Upper lobe of right lung (tissue), 1 donor: ENCODE measurements at regions not wholly inside any gene's neighbourhood (a gene's known extent, or its start where the extent isn't known, plus 50 kb on each side); places are given as distances from the start of the nearest gene placed in this dataset.
"Not testable (repeated sequence)": the region's sequence is repeated elsewhere in the genome, so short reads cannot be mapped to it uniquely, and the experiment has no call there.

ENCODE experiments used
- ATAC-seq: fragments of 200-7000 bp; cut with Tn5 transposase; one replicate; pipeline ENCODE4 v1.9.1; 2020; ENCODE audit warnings: mild to moderate bottlenecking, moderate library complexity
- DNase-seq: peaks from one replicate; pipeline ENCODE4 v3.0.0-alpha.2; 2020
- H3K27ac ChIP-seq: fragments of 200-600 bp; one replicate; pipeline ENCODE4 v1.8.0; 2022
- H3K27me3 ChIP-seq: fragments of 200-600 bp; one replicate; pipeline ENCODE4 v1.8.0; 2022; ENCODE audit warnings: mild to moderate bottlenecking
- H3K36me3 ChIP-seq: fragments of 200-600 bp; one replicate; pipeline ENCODE4 v1.8.0; 2022
- H3K4me1 ChIP-seq: fragments of 200-600 bp; one replicate; pipeline ENCODE4 v1.8.0; 2022
- H3K4me3 ChIP-seq: fragments of 200-600 bp; one replicate; pipeline ENCODE4 v1.8.0; 2022; ENCODE audit warnings: mild to moderate bottlenecking
- H3K9me3 ChIP-seq: fragments of 200-600 bp; one replicate; pipeline ENCODE4 v1.8.0; 2022
- intact Hi-C: fragments of 100-400 bp; cut with DNase I; formaldehyde crosslinking; loops from one replicate; pipeline ENCODE4 v1.11.0; 2022
- TF ChIP-seq, protein P1 (sequence below): fragments of 200-600 bp; IDR thresholded peaks from one replicate; pipeline ENCODE4 v1.8.0; 2022; ENCODE audit warnings: antibody characterized with exemption
- donor health status: DM: no; HTN: yes; CAD: no; lungs with severe emphysema.

DNA sequence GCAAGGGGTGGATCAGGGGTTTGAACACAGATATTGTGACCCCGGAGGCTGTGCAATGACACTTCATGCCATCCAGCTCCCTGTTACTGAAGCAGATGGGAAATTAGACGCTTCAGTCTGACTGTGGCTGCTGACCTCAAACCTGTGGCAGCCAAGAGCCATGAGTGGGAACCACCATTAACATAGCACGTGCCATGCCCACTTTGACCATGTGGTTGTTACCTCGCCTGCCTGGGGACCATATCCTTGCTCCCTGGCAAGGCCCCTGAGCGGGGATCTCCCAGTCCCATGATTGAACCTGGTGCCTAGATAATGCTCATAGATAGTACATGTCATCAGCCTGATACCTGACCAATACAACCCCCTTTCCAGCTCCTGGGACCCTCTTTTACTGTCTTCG is 68.9 kb downstream of the CYP26B1 start:
- no peaks in the 10 kb centered on the region for H3K27me3 ChIP-seq
- no peaks in the 10 kb centered on the region for H3K36me3 ChIP-seq
- TF ChIP-seq, protein P1, sequence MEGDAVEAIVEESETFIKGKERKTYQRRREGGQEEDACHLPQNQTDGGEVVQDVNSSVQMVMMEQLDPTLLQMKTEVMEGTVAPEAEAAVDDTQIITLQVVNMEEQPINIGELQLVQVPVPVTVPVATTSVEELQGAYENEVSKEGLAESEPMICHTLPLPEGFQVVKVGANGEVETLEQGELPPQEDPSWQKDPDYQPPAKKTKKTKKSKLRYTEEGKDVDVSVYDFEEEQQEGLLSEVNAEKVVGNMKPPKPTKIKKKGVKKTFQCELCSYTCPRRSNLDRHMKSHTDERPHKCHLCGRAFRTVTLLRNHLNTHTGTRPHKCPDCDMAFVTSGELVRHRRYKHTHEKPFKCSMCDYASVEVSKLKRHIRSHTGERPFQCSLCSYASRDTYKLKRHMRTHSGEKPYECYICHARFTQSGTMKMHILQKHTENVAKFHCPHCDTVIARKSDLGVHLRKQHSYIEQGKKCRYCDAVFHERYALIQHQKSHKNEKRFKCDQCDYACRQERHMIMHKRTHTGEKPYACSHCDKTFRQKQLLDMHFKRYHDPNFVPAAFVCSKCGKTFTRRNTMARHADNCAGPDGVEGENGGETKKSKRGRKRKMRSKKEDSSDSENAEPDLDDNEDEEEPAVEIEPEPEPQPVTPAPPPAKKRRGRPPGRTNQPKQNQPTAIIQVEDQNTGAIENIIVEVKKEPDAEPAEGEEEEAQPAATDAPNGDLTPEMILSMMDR: no peak
- H3K9me3 ChIP-seq: no peaks in the 10 kb centered on the region
- intact Hi-C loops: no loop called here
- no peak overlapping the region for H3K27ac ChIP-seq
- ATAC-seq: no peak
- no peaks in the 10 kb centered on the region for H3K4me1 ChIP-seq
- no peak overlapping the region for H3K4me3 ChIP-seq
- no peak for DNase-seq

DNA sequence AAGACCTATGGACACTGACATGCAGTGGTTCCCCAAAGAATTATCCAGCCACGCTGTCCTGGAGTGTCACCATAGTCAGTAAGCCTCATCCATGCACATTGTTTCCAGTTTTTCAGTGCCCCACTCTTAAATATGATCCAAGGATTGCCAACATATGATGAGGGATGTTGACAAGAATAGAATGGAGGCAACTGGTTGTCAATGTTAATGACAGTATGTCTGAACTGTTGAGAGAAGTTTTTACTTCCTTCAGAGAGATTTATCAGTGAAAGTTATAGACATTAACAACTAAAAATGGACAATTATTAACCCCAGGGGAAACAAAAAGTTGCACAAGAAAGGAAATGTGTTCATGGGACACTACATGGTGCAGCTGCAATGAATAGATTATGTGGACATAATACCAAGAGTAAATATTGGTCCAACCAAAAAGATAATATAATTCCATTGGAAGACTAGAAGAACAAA is 69.9 kb downstream of the CYP26B1 start:
- Histone ChIP-seq H3K9me3 (no peaks in the 10 kb centered on the region), H3K27me3 (no peaks in the 10 kb centered on the region), H3K36me3 (no peaks in the 10 kb centered on the region), H3K27ac (no peak overlapping the region), H3K4me3 (no peak overlapping the region), H3K4me1 (no peaks in the 10 kb centered on the region)
- ATAC-seq (no peak), DNase-seq (no peak)
- intact Hi-C loops: no loop called here
- TF ChIP-seq, protein P1: no peak

DNA sequence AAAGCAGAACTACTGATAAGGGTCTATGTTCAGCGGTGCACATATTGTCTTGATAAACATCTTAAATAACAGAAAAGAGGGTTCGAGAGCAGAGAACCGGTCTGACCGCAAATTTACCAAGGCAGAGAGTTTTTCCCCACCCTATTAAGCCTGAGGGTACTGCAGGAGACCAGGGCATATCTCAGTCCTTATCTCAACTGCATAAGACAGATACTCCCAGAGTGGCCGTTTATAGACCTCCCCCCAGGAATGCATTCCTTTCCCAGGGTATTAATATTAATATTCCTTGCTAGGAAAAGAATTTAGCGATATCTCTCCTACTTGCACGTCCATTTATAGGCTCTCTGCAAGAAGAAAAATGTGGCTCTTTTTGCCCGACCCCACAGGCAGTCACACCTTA is 74.3 kb downstream of the CYP26B1 start:
- H3K27ac ChIP-seq, H3K4me3 ChIP-seq, ATAC-seq, H3K27me3 ChIP-seq, H3K4me1 ChIP-seq, H3K9me3 ChIP-seq, intact Hi-C loops, DNase-seq, H3K36me3 ChIP-seq: not testable (repeated sequence)

DNA sequence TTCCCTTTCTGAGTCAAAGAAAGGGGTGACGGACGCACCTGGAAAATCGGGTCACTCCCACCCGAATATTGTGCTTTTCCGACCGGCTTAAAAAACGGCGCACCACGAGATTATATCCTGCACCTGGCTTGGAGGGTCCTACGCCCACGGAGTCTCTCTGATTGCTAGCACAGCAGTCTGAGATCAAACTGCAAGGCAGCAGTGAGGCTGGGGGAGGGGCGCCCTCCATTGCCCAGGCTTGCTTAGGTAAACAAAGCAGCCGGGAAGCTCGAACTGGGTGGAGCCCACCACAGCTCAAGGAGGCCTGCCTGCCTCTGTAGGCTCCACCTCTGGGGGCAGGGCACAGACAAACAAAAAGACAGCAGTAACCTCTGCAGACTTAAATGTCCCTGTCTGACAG is 83.5 kb downstream of the CYP26B1 start:
- H3K4me3 ChIP-seq, ATAC-seq, intact Hi-C loops, H3K27ac ChIP-seq, H3K36me3 ChIP-seq, DNase-seq, H3K27me3 ChIP-seq, H3K9me3 ChIP-seq, H3K4me1 ChIP-seq: not testable (repeated sequence)

DNA sequence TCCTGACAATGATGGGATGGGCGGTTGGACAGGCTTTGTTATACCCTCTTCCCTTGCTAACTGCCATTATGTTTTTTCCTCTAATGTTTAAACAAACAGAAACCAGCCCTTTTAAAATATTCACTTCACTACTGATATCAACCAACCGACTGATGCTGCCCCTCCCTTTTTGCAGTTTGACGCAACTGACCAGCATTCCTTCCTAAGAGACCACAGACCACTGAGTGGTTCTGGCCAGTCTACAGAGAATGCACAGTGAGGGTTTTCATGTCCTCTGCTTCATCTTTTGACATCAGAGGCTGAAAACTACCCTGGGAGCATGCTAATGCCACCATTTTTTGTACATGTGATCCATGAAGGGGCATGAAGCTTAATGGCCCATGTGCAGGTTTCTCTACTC is 85.3 kb downstream of the CYP26B1 start:
- Histone ChIP-seq H3K36me3 (no peaks in the 10 kb centered on the region), H3K4me1 (no peaks in the 10 kb centered on the region), H3K27ac (no peak overlapping the region), H3K4me3 (no peak overlapping the region), H3K9me3 (no peaks in the 10 kb centered on the region), H3K27me3 (no peaks in the 10 kb centered on the region)
- intact Hi-C loops: no loop called here
- TF ChIP-seq, protein P1: no peak
- ATAC-seq (no peak), DNase-seq (no peak)

DNA sequence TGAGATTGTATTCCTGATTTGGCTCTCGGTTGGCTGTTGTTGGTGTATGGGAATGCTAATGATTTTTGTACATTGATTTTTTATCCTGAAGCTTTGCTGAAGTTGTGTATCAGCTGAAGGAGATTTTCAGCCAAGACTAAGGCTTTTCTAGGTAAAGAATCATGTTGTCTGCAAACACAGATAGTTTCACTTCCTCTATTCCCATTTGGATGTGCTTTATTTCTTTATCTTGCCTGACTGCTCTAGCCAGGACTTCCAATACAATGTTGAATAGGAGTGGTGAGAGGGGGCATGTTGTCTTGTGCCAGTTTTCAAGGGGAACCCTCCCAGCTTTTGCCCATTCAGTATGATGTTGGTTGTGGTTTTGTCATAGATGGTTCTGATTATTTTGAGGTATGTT is 90.4 kb downstream of the CYP26B1 start:
- Histone ChIP-seq H3K4me1 (no peaks in the 10 kb centered on the region), H3K4me3 (no peak overlapping the region), H3K27ac (no peak overlapping the region), H3K27me3 (no peaks in the 10 kb centered on the region), H3K36me3 (no peaks in the 10 kb centered on the region), H3K9me3 (no peaks in the 10 kb centered on the region)
- ATAC-seq (no peak), DNase-seq (no peak)
- TF ChIP-seq, protein P1: no peak
- intact Hi-C loops: no loop called here

DNA sequence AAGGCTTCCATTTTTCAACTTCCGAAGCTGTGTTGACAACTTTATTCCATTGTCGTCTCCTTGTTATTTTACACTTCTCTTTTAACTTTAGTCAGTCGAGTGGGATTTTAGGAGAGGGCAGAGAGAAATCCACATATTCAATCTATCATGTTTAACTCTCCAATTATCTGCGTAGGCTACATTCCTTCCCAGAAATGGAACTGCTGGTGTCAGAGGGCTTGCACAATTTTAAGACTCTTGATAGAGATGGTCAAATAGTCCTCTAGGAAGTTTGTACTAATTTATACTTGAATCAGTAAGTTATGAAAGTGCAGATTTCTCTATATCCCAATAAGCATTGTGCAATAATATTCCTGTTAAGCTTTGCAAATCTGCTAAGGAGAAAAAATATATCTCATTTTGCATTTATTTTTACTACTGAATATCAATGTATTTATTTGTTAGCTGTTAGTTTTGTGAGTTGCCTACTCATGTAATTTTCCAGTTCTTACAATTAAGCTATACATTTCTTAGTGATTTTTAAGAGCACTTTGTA is 95.6 kb downstream of the CYP26B1 start:
- ATAC-seq: no peak
- no peak for DNase-seq
- Histone ChIP-seq H3K36me3 (no peaks in the 10 kb centered on the region), H3K4me1 (peaks cover 4% of the 10 kb centered on the region), H3K27ac (no peak overlapping the region), H3K9me3 (no peaks in the 10 kb centered on the region), H3K4me3 (no peak overlapping the region), H3K27me3 (no peaks in the 10 kb centered on the region)
- TF ChIP-seq, protein P1: no peak
- intact Hi-C loops: no loop called here
